ENCODE measurements at regions not wholly inside any gene's neighbourhood (a gene's known extent, or its start where the extent isn't known, plus 50 kb on each side); places are given as distances from the start of the nearest gene placed in this dataset.

DNA sequence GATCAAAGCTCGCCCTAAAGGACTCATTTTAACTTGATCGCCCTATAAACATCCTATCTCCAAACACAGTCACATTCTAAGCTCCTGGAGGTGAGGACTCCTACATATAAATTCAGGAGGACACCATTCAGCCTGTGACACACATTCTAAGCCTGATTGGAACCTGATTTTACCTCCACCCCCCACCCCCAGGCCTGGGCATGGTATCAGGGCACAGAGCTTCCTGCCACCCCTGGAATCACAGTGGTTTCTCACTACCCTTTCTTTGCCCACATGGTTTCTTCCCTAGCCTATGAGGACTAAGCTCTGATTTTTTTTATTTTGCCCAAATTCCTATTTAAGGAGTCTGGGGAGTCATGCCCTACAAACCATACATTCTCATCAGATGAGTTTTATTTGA, 428.1 kb upstream of the ID2 start:
- ChIA-PET CTCF (ENCODE audit: low intra/inter-chr PET ratio) (no interaction called here), POLR2A (interaction anchor here (1.1 to 1.5 kb wide), 2 partner anchors 9 to 27 kb away, joined by 3 to 5 read pairs; no protein-coding TSS in a partner anchor)
- no peak overlapping the region for H3K4me3 ChIP-seq
- no peak for DNase-seq (ENCODE audit: extremely low read depth in 1 of 4, low spot score in 3 of 4)
- no peaks in the 10 kb centered on the region for H3K9me3 ChIP-seq (replicated peaks; ENCODE audit: control insufficient read depth, insufficient read depth, low read depth, low read length)
- FAIRE-seq, result no peak
- H3K4me1 ChIP-seq (replicated peaks in 1 of 2; ENCODE audit: control insufficient read depth in 2 of 2, insufficient read depth in 2 of 2, low read length in 2 of 2), result no peaks in the 10 kb centered on the region
- ATAC-seq, result no peak
- H3K36me3 ChIP-seq (ENCODE audit: control insufficient read depth, insufficient read depth, low read length), result no peaks in the 10 kb centered on the region
- no TSS peak for BruUV-seq (replicated peaks)
- H2AFZ ChIP-seq (ENCODE audit: low read depth, low read length), result no peak overlapping the region
- in situ Hi-C loops (cut with MboI), result no loop called here
- no peaks in the 10 kb centered on the region for H3K79me2 ChIP-seq (ENCODE audit: control insufficient read depth, insufficient read depth, low read length)
- no peak overlapping the region for H3K4me2 ChIP-seq (ENCODE audit: insufficient read depth, low read length)
- H3K27me3 ChIP-seq (ENCODE audit: control insufficient read depth in 2 of 2, insufficient read depth in 2 of 2, low read length in 2 of 2), result peaks cover 5 to 16% of the 10 kb centered on the region in 2 experiments; a peak in 4 of 5 replicates
- intact Hi-C loops (cut with micrococcal nuclease), result no loop called here
- no peaks in the 10 kb centered on the region for H3K9me1 ChIP-seq (ENCODE audit: control insufficient read depth, insufficient read depth, low read length)
- WGBS (ENCODE audit: insufficient coverage, low coverage, missing lambda C conversion rate), result 0% methylated on average over 2 of the region's 2 CpGs
- no peak overlapping the region for H3K9ac ChIP-seq (ENCODE audit: insufficient read depth in 1 of 2, low read depth in 2 of 2, low read length in 2 of 2)
- no peak overlapping the region for H3K27ac ChIP-seq (ENCODE audit: extremely low read depth, low read depth, low read length)
- H4K20me1 ChIP-seq (replicated peaks; ENCODE audit: control insufficient read depth, insufficient read depth, low read length), result no peaks in the 10 kb centered on the region
- TF ChIP-seq, protein P1, sequence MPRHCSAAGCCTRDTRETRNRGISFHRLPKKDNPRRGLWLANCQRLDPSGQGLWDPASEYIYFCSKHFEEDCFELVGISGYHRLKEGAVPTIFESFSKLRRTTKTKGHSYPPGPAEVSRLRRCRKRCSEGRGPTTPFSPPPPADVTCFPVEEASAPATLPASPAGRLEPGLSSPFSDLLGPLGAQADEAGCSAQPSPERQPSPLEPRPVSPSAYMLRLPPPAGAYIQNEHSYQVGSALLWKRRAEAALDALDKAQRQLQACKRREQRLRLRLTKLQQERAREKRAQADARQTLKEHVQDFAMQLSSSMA (CRISPR knock-in tag; IDR thresholded peaks at IDR 0.05), result no peak
- TF ChIP-seq BRD9 (IDR thresholded peaks at IDR 0.05; ENCODE audit: low read depth, partially characterized antibody) (no peak), CCAR2 (IDR thresholded peaks at IDR 0.05; ENCODE audit: low read depth, low read length) (no peak), ZNF316 (IDR thresholded peaks at IDR 0.05) (no peak), ZNF347 (CRISPR knock-in tag; IDR thresholded peaks at IDR 0.05; ENCODE audit: low read depth) (no peak), ZNF551 (CRISPR knock-in tag; IDR thresholded peaks at IDR 0.05) (no peak), ZNF24 (IDR thresholded peaks at IDR 0.05) (no peak), ZKSCAN8 (CRISPR knock-in tag; IDR thresholded peaks at IDR 0.05) (no peak), SRSF7 (optimal IDR thresholded peaks at IDR 0.05; ENCODE audit: low read depth, low read length) (no peak)
- TF ChIP-seq, protein P2, sequence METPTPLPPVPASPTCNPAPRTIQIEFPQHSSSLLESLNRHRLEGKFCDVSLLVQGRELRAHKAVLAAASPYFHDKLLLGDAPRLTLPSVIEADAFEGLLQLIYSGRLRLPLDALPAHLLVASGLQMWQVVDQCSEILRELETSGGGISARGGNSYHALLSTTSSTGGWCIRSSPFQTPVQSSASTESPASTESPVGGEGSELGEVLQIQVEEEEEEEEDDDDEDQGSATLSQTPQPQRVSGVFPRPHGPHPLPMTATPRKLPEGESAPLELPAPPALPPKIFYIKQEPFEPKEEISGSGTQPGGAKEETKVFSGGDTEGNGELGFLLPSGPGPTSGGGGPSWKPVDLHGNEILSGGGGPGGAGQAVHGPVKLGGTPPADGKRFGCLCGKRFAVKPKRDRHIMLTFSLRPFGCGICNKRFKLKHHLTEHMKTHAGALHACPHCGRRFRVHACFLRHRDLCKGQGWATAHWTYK (CRISPR knock-in tag; IDR thresholded peaks at IDR 0.05), result no peak
- TF ChIP-seq, protein P3, sequence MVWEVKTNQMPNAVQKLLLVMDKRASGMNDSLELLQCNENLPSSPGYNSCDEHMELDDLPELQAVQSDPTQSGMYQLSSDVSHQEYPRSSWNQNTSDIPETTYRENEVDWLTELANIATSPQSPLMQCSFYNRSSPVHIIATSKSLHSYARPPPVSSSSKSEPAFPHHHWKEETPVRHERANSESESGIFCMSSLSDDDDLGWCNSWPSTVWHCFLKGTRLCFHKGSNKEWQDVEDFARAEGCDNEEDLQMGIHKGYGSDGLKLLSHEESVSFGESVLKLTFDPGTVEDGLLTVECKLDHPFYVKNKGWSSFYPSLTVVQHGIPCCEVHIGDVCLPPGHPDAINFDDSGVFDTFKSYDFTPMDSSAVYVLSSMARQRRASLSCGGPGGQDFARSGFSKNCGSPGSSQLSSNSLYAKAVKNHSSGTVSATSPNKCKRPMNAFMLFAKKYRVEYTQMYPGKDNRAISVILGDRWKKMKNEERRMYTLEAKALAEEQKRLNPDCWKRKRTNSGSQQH (CRISPR knock-in tag; IDR thresholded peaks at IDR 0.05), result no peak

All from K562 (cell line).